ENCODE measurements at regions not wholly inside any gene's neighbourhood (a gene's known extent, or its start where the extent isn't known, plus 50 kb on each side); places are given as distances from the start of the nearest gene placed in this dataset.

DNA sequence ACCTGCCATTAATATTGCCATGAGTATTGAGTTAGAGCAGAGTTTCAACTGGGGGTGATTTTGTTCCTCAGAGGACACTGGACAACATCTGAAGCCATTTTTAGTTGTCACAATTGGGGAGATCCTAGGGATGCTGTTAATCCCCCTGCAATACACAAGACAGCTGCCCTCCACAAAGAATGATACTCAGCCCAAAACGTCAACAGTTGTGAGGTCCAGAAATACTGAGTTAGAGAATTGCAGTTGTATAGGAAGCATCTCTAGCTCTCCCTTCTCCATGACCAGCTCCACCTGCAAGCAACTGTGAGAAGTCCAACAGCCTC is 614.0 kb upstream of the CDH5 start:
- POLR2A ChIA-PET (ENCODE audit: unreplicated experiment), result no interaction called here
- Histone ChIP-seq H3K79me1 (ENCODE audit: low read depth in 1 of 2, low read length in 2 of 2) (no peaks in the 10 kb centered on the region), H3K4me1 (ENCODE audit: control insufficient read depth, insufficient read depth, low read length) (peaks cover 13% of the 10 kb centered on the region; the same call in 1 of the 2 replicates), H2BK120ac (ENCODE audit: low read depth, low read length) (no peak overlapping the region), H3K14ac (replicated peaks; ENCODE audit: low read depth, low read length) (no peak overlapping the region), H4K5ac (ENCODE audit: low read depth, low read length) (no peak overlapping the region; the same call in 1 of the 2 replicates), H3K4me3 (ENCODE audit: insufficient read depth, low read depth, low read length) (no peak overlapping the region), H3K9me1 (ENCODE audit: insufficient read depth, low read length) (no peaks in the 10 kb centered on the region; the same call in 1 of the 2 replicates), H4K8ac (ENCODE audit: low read depth in 2 of 2, low read length in 2 of 2) (no peak overlapping the region), H3K4me2 (ENCODE audit: low read depth, low read length) (no peak overlapping the region), H2BK20ac (ENCODE audit: low read depth, low read length) (no peak overlapping the region), H3K27me3 (ENCODE audit: control insufficient read depth, insufficient read depth, low read length) (peaks cover 23% of the 10 kb centered on the region), H2AK5ac (ENCODE audit: low read depth, low read length) (no peak overlapping the region), H2AFZ (replicated peaks; ENCODE audit: low read length, poor library complexity) (no peak overlapping the region), H3K27ac (ENCODE audit: insufficient read depth, low read length) (no peak overlapping the region), H3K18ac (ENCODE audit: low read depth, low read length) (peak overlapping the region; percentile 30; the same call in 1 of the 2 replicates), H3K9me3 (ENCODE audit: control insufficient read depth, insufficient read depth, low read length) (no peaks in the 10 kb centered on the region), H4K91ac (ENCODE audit: insufficient read depth, low read depth, low read length) (no peak overlapping the region), H4K20me1 (ENCODE audit: insufficient read depth, low read length) (no peaks in the 10 kb centered on the region), H3K36me3 (ENCODE audit: control insufficient read depth, insufficient read depth, low read length) (no peaks in the 10 kb centered on the region), H2BK15ac (ENCODE audit: low read depth, low read length) (no peak overlapping the region), H3K23ac (ENCODE audit: low read depth, low read length) (no peak overlapping the region), H2BK5ac (ENCODE audit: low read depth, low read length, poor library complexity, severe bottlenecking) (no peak overlapping the region), H3K9ac (ENCODE audit: low read depth, low read length) (no peak overlapping the region), H3K56ac (ENCODE audit: extremely low read depth, insufficient read depth, low read length) (no peak overlapping the region), H2AK9ac (replicated peaks; ENCODE audit: low read depth, low read length, poor library complexity) (no peak overlapping the region), H3K4ac (ENCODE audit: low read depth, low read length) (no peak overlapping the region)
- in situ Hi-C loops (cut with MboI; ENCODE audit: low sequenced_read_pairs), result no loop called here
- no peak for TF ChIP-seq RAD21 (IDR thresholded peaks at IDR 0.05; ENCODE audit: low read length)
- no peak for TF ChIP-seq CEBPB (IDR thresholded peaks at IDR 0.05; ENCODE audit: low read depth, low read length)
- WGBS, 2 experiments (ENCODE audit: extremely low coverage in 2 of 2, insufficient read length in 1 of 2), result no CpG with 5 or more reads among the region's 1 CpG
- intact Hi-C loops (cut with micrococcal nuclease), result loop anchor here (10.0 kb wide), 1 partner anchor 402 kb away; no protein-coding TSS in a partner anchor
- BruUV-seq (replicated peaks), result no TSS peak
- ATAC-seq (ENCODE audit: low read depth), result no peak
- CTCF ChIA-PET, result no interaction called here
- dilution Hi-C loops (cut with HindIII; ENCODE audit: low sequenced_read_pairs, unreplicated experiment), result no loop called here
- DNase-seq, result no peak
